PC-3 (cell line): ENCODE measurements at regions not wholly inside any gene's neighbourhood (a gene's known extent, or its start where the extent isn't known, plus 50 kb on each side); places are given as distances from the start of the nearest gene placed in this dataset.

Experiments
- ATAC-seq: fragments of 200-7000 bp; cut with Tn5 transposase; 2 replicates; pipeline ENCODE4 v1.9.1; 2020; ENCODE audit warnings: mild to moderate bottlenecking, moderate library complexity
- BruUV-seq: library from RNA; stranded (reverse); fragments of 400-500 nt; replicated peaks from 2 replicates; lab custom pipeline; 2021; lab: Mats Ljungman, UMichigan
- CTCF ChIA-PET: fragments of 300-600 bp; sonication (Branson Sonifier 250); formaldehyde crosslinking; loops from one replicate; lab custom pipeline; 2022; ENCODE audit warnings: antibody characterized with exemption; lab: Charles Lee
- POLR2A ChIA-PET: fragments of 300-600 bp; sonication (Branson Sonifier 250); formaldehyde crosslinking; loops from one replicate; lab custom pipeline; 2022; ENCODE audit warnings: antibody characterized with exemption; ENCODE audit not compliant: unreplicated experiment; lab: Charles Lee
- DNase-seq: peaks from one replicate; pipeline ENCODE4 v3.0.0-alpha.2; 2015
- H2AFZ ChIP-seq: fragments of 300-600 bp; sonication (generic); 2 replicates; pipeline ENCODE4 v1.6.0; 2016; ENCODE audit warnings: antibody characterized with exemption, low read length
- H3F3A ChIP-seq: fragments of 300-600 bp; sonication (generic); one replicate; pipeline ENCODE4 v1.6.0; 2017; ENCODE audit warnings: antibody characterized with exemption, low read length, control low read depth, mild to moderate bottlenecking; ENCODE audit not compliant: unreplicated experiment
- H3K27ac ChIP-seq: fragments of 300-600 bp; sonication (generic); 2 replicates; pipeline ENCODE4 v1.5.1; 2016; ENCODE audit warnings: mild to moderate bottlenecking, low read length
- H3K27me3 ChIP-seq: fragments of 300-600 bp; sonication (generic); 2 replicates; pipeline ENCODE4 v1.6.1; 2016; ENCODE audit warnings: low read length, mixed read lengths
- H3K36me3 ChIP-seq: fragments of 300-600 bp; sonication (generic); 2 replicates; pipeline ENCODE4 v1.6.1; 2016; ENCODE audit warnings: low read depth, mixed run types, low read length, mixed read lengths
- H3K4me1 ChIP-seq: fragments of 300-600 bp; sonication (generic); 2 replicates; pipeline ENCODE4 v1.5.1; 2016; ENCODE audit warnings: low read length; ENCODE audit not compliant: insufficient read depth
- H3K4me2 ChIP-seq: fragments of 300-600 bp; sonication (generic); 2 replicates; pipeline ENCODE4 v1.6.0; 2016; ENCODE audit warnings: low read length
- H3K4me3 ChIP-seq: fragments of 300-600 bp; sonication (generic); 2 replicates; pipeline ENCODE4 v1.5.1; 2016; ENCODE audit warnings: mild to moderate bottlenecking, low read length, mixed read lengths
- H3K79me2 ChIP-seq: fragments of 300-600 bp; sonication (generic); 2 replicates; pipeline ENCODE4 v1.6.1; 2017; ENCODE audit warnings: low read length, mixed read lengths
- H3K9ac ChIP-seq: fragments of 300-600 bp; sonication (generic); 2 replicates; pipeline ENCODE4 v1.6.0; 2016; ENCODE audit warnings: mild to moderate bottlenecking, low read length
- H3K9me2 ChIP-seq: fragments of 300-600 bp; sonication (generic); replicated peaks from 2 replicates; pipeline ENCODE4 v1.6.1; 2016; ENCODE audit warnings: mixed run types, low read length, mixed read lengths
- H3K9me3 ChIP-seq: fragments of 300-600 bp; sonication (generic); 2 replicates; pipeline ENCODE4 v1.6.1; 2016; ENCODE audit warnings: low read length, mixed read lengths
- H4K20me1 ChIP-seq: fragments of 300-600 bp; sonication (generic); 2 replicates; pipeline ENCODE4 v1.6.1; 2016; ENCODE audit warnings: low read length, mixed read lengths
- EZH2 ChIP-seq: fragments of 300-600 bp; sonication (generic); IDR thresholded peaks from one replicate; pipeline ENCODE4 v1.6.1; 2017; ENCODE audit warnings: antibody characterized with exemption, mild to moderate bottlenecking, low read length; ENCODE audit not compliant: unreplicated experiment
- EZH2phosphoT487 ChIP-seq: fragments of 300-600 bp; sonication (generic); IDR thresholded peaks from 2 replicates; pipeline ENCODE4 v1.6.1; 2018; ENCODE audit warnings: mild to moderate bottlenecking, antibody characterized with exemption, low read length, borderline replicate concordance
- intact Hi-C: fragments of 100-400 bp; cut with micrococcal nuclease; formaldehyde crosslinking; loops from 2 replicates; pipeline ENCODE4 v1.9.0; 2023
- TF ChIP-seq, protein P1 (sequence below): fragments of 300-600 bp; sonication (generic); conservative IDR thresholded peaks from 2 replicates; pipeline ENCODE4 v1.5.1; 2017; ENCODE audit warnings: antibody characterized with exemption, low read depth, mild to moderate bottlenecking, low read length

DNA sequence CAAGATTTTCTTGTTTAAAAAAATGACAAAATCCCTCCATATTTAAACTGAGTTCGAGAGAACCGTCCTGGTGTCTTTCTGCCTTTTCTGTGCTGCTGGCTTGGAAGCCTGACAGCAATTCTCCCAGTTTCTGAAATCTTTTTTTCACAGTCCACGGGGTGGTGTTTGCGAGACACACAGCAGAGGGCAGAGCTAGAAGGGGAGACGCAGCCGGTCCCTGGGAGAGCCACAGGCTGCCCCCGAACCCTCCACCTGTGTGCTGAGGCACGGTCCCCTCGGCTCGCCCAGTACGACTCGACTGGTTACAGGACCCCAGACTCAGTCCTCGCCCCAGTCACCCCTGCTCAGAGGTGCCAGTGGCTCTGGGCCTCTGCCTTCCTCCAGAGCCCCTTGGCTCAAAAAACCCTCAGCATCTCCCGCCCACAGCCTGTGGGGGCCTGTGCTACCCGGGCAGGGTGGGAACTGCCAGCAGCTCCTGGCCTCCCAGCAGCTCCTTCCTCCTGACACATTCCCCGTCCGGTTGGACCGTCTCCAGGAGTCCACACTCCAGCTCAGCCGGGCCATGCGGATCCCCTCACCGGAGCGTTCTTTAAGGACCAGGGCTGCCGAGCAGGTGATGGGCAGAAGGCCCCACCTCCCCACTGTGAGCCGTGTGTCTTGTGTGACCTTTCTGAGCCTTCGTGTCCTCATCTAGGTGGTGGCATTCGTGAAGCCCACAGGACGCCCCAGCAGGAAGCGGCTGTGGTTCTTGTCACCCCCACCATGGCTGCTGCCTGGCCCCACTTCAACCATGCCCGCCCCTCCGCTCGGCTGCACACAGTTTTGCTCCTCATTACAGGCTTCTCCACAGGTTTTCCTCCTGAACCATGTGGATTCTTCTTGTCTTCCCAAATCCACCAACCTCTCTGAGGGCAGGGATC is 52.3 kb upstream of the EN2 start:
- Histone ChIP-seq H3K4me1 (no peaks in the 10 kb centered on the region), H3K9ac (no peak overlapping the region), H3K27me3 (peaks cover 48% of the 10 kb centered on the region), H3K9me3 (no peaks in the 10 kb centered on the region), H3K4me2 (no peak overlapping the region), H3F3A (no peaks in the 10 kb centered on the region), H3K79me2 (no peaks in the 10 kb centered on the region), H3K36me3 (no peaks in the 10 kb centered on the region), H4K20me1 (no peaks in the 10 kb centered on the region), H3K4me3 (no peak overlapping the region), H3K27ac (no peak overlapping the region), H2AFZ (no peak overlapping the region), H3K9me2 (no peaks in the 10 kb centered on the region)
- BruUV-seq: no TSS peak
- ATAC-seq: peak; percentile 61
- CTCF ChIA-PET: no interaction called here
- TF ChIP-seq, protein P1, sequence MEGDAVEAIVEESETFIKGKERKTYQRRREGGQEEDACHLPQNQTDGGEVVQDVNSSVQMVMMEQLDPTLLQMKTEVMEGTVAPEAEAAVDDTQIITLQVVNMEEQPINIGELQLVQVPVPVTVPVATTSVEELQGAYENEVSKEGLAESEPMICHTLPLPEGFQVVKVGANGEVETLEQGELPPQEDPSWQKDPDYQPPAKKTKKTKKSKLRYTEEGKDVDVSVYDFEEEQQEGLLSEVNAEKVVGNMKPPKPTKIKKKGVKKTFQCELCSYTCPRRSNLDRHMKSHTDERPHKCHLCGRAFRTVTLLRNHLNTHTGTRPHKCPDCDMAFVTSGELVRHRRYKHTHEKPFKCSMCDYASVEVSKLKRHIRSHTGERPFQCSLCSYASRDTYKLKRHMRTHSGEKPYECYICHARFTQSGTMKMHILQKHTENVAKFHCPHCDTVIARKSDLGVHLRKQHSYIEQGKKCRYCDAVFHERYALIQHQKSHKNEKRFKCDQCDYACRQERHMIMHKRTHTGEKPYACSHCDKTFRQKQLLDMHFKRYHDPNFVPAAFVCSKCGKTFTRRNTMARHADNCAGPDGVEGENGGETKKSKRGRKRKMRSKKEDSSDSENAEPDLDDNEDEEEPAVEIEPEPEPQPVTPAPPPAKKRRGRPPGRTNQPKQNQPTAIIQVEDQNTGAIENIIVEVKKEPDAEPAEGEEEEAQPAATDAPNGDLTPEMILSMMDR: peak; percentile 27; the same call in 1 of the 2 replicates
- TF ChIP-seq EZH2: no peak
- DNase-seq: peak; percentile 9
- POLR2A ChIA-PET: no interaction called here
- intact Hi-C loops: no loop called here

DNA sequence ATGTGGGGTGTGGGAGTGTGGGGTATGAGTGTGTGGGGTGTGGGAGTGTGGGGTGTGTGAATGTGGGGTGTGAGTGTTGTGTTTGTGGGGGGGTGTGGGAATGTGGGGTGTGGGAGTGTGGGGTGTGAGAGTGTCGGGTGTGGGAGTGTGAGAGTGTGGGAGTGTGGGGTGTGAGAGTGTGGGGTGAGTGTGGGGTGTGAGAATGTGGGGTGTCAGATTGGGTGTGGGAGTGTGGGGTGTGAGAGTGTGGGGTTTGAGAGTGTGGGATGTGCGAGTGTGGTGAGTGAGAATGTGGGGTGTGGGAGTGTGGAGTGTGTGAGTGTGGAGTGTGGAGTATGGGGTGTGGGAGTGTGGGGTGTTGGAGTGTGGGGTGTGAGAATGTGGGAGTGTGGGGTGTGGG is 50.1 kb upstream of the EN2 start:
- Histone ChIP-seq H3K79me2 (no peaks in the 10 kb centered on the region), H3K4me3 (no peak overlapping the region), H3K4me1 (no peaks in the 10 kb centered on the region), H3F3A (no peaks in the 10 kb centered on the region), H3K27me3 (peaks cover 26% of the 10 kb centered on the region), H4K20me1 (no peaks in the 10 kb centered on the region), H3K9me3 (no peaks in the 10 kb centered on the region), H3K9me2 (no peaks in the 10 kb centered on the region), H3K9ac (no peak overlapping the region), H3K27ac (no peak overlapping the region), H3K4me2 (no peak overlapping the region), H2AFZ (no peak overlapping the region), H3K36me3 (no peaks in the 10 kb centered on the region)
- no peak for ATAC-seq
- CTCF ChIA-PET: no interaction called here
- no peak for TF ChIP-seq EZH2
- TF ChIP-seq, protein P1: no peak
- TF ChIP-seq EZH2phosphoT487: no peak
- POLR2A ChIA-PET: no interaction called here
- intact Hi-C loops: no loop called here
- no TSS peak for BruUV-seq
- no peak for DNase-seq
